Endothelial cell of umbilical vein (primary cell): ENCODE measurements at regions not wholly inside any gene's neighbourhood (a gene's known extent, or its start where the extent isn't known, plus 50 kb on each side); places are given as distances from the start of the nearest gene placed in this dataset.

Experiments
- CTCF ChIP-seq, 2 donors: IDR thresholded peaks; 1 replicate in 1 of 2; 2 replicates in 1 of 2; pipeline ENCODE4 v1.5.1; 2011; ENCODE audit warnings: low read length in 2 of 2, mild to moderate bottlenecking in 2 of 2, moderate library complexity in 2 of 2, control low read depth in 1 of 2, inconsistent platforms in 1 of 2, low read depth in 1 of 2; ENCODE audit not compliant: insufficient read depth in 1 of 2; ENCODE audit errors: extremely low read depth in 1 of 2
- MYC ChIP-seq: IDR thresholded peaks from one replicate; pipeline ENCODE4 v1.6.1; 2011; ENCODE audit warnings: mild to moderate bottlenecking, low read depth, low read length
- POLR2A ChIP-seq: IDR thresholded peaks from 2 replicates; pipeline ENCODE4 v1.6.1; 2012; ENCODE audit warnings: low read depth, mild to moderate bottlenecking, control low read depth, low read length

DNA sequence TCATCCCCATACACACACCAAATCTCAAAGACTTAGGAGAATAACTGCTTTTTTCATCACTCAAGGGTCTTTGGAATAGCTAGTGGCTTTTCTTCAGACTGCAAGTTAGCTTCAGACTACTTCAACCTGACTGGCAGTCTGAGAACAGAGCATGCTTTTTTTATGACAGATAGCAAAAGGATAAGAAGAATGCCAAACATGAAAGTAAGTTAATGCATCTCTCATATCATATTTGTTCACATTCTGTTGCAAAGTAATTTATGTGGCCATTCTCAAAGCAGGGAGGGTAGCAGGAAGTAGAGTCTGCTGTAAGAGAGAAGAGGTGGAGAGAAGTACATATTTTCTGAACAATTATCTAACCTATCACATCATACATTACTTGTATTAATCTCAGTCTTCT is 544.4 kb downstream of the ZPLD1 start:
- TF ChIP-seq CTCF (IDR thresholded peaks at IDR 0.05; ENCODE audit: extremely low read depth in 1 of 2, insufficient read depth in 1 of 2, low read depth in 1 of 2, low read length in 2 of 2) (no peak), POLR2A (no peak), MYC (no peak)
